ENCODE measurements at regions not wholly inside any gene's neighbourhood (a gene's known extent, or its start where the extent isn't known, plus 50 kb on each side); places are given as distances from the start of the nearest gene placed in this dataset.

DNA sequence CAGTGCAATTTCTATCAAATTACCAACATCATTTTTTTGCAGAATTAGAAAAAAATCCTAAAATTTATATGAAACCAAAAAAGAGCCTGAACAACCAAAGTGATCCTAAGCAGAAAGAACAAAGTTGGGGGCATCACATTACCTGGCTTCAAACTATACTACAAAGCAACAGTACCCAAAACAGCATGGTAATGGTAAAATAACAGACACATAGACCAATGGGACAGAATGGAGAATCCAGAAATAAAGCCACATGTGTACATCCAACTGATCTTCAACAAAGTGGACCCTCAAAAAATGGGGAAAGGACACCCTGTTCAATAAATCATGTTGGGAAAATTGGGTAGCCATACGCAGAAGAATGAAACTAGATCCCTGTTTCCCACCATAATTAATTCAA lies 245.7 kb upstream of the CTAGE1 start:
- no peaks in the 10 kb centered on the region for H3K36me3 ChIP-seq (ENCODE audit: insufficient read depth, low read length, poor library complexity, severe bottlenecking)
- no peak for TF ChIP-seq CTCF (conservative IDR thresholded peaks at IDR 0.05; ENCODE audit: low read depth, low read length)
- no peak for TF ChIP-seq EZH2 (IDR thresholded peaks at IDR 0.05; ENCODE audit: borderline replicate concordance, low read depth, low read length, poor library complexity, severe bottlenecking)
- no peak overlapping the region for H3K4me3 ChIP-seq (ENCODE audit: low read depth, low read length, poor library complexity, severe bottlenecking)
- peaks cover 5% of the 10 kb centered on the region for H3K9me3 ChIP-seq (ENCODE audit: low read depth, low read length, poor library complexity, severe bottlenecking)
- no peak for DNase-seq (ENCODE audit: low spot score)
- intact Hi-C loops (cut with micrococcal nuclease; ENCODE audit: unreplicated experiment), result no loop called here
- H3K4me1 ChIP-seq (ENCODE audit: insufficient read depth, low read length, poor library complexity, severe bottlenecking), result no peaks in the 10 kb centered on the region
- H3K27me3 ChIP-seq (replicated peaks; ENCODE audit: insufficient read depth, low read depth, low read length, poor library complexity), result no peaks in the 10 kb centered on the region
- H3K27ac ChIP-seq (ENCODE audit: low read depth, low read length, poor library complexity, severe bottlenecking), result no peak overlapping the region
- CTCF ChIA-PET, result no interaction called here
- BruUV-seq (replicated peaks), result no TSS peak
- POLR2A ChIA-PET (ENCODE audit: low non-redundant PET), result no interaction called here

DNA sequence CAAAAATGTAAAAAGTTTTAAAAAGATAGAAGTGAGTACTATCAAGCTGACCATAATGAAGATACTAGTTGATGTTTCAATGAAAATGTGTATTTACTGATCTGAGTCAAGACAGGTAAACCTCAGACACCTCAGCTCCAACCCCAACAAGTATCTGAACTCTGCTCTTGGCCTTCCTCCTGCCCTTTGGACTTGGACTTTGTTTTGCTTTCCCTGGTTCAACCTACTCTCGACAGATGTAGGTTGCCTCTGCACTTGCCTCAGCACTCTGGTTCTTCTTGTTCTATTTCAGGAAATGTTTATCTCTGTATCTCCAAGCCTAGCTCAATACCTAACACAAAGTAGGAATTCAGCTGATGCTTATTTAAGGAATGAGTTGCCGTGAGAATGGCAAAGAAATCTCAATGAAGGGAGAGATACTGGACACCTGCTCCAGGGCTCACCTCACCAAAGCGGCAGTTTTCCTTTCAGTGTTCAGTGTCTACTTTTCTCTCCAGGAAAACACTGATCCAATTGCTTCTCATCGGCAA lies 248.8 kb upstream of the CTAGE1 start:
- Histone ChIP-seq H3K27me3 (replicated peaks; ENCODE audit: insufficient read depth, low read depth, low read length, poor library complexity) (peaks cover 9% of the 10 kb centered on the region), H3K4me1 (ENCODE audit: insufficient read depth, low read length, poor library complexity, severe bottlenecking) (no peaks in the 10 kb centered on the region), H3K36me3 (ENCODE audit: insufficient read depth, low read length, poor library complexity, severe bottlenecking) (no peaks in the 10 kb centered on the region), H3K9me3 (ENCODE audit: low read depth, low read length, poor library complexity, severe bottlenecking) (peaks cover 3% of the 10 kb centered on the region), H3K4me3 (ENCODE audit: low read depth, low read length, poor library complexity, severe bottlenecking) (no peak overlapping the region), H3K27ac (ENCODE audit: low read depth, low read length, poor library complexity, severe bottlenecking) (no peak overlapping the region)
- no TSS peak for BruUV-seq (replicated peaks)
- DNase-seq (ENCODE audit: low spot score), result no peak
- TF ChIP-seq CTCF (conservative IDR thresholded peaks at IDR 0.05; ENCODE audit: low read depth, low read length), result no peak
- no peak for TF ChIP-seq EZH2 (IDR thresholded peaks at IDR 0.05; ENCODE audit: borderline replicate concordance, low read depth, low read length, poor library complexity, severe bottlenecking)
- intact Hi-C loops (cut with micrococcal nuclease; ENCODE audit: unreplicated experiment), result no loop called here
- POLR2A ChIA-PET (ENCODE audit: low non-redundant PET), result no interaction called here
- CTCF ChIA-PET, result no interaction called here

- no peaks in the 10 kb centered on the region for H3K4me1 ChIP-seq (ENCODE audit: insufficient read depth, low read length, poor library complexity, severe bottlenecking)
- CTCF ChIA-PET, result no interaction called here
- intact Hi-C loops (cut with micrococcal nuclease; ENCODE audit: unreplicated experiment), result no loop called here
- no peak for TF ChIP-seq EZH2 (IDR thresholded peaks at IDR 0.05; ENCODE audit: borderline replicate concordance, low read depth, low read length, poor library complexity, severe bottlenecking)
- TF ChIP-seq CTCF (conservative IDR thresholded peaks at IDR 0.05; ENCODE audit: low read depth, low read length), result no peak
- no peak overlapping the region for H3K4me3 ChIP-seq (ENCODE audit: low read depth, low read length, poor library complexity, severe bottlenecking)
- DNase-seq (ENCODE audit: low spot score), result no peak
- no TSS peak for BruUV-seq (replicated peaks)
- POLR2A ChIA-PET (ENCODE audit: low non-redundant PET), result no interaction called here
- no peaks in the 10 kb centered on the region for H3K36me3 ChIP-seq (ENCODE audit: insufficient read depth, low read length, poor library complexity, severe bottlenecking)
- H3K27me3 ChIP-seq (replicated peaks; ENCODE audit: insufficient read depth, low read depth, low read length, poor library complexity), result peaks cover 11% of the 10 kb centered on the region
- H3K27ac ChIP-seq (ENCODE audit: low read depth, low read length, poor library complexity, severe bottlenecking), result no peak overlapping the region
- peaks cover 3% of the 10 kb centered on the region for H3K9me3 ChIP-seq (ENCODE audit: low read depth, low read length, poor library complexity, severe bottlenecking)
These were observed 249.4 kb upstream of the CTAGE1 start for GRCh38 chr18:22667156-22667555.
